Tibial nerve (tissue), 3 donors: ENCODE measurements at regions not wholly inside any gene's neighbourhood (a gene's known extent, or its start where the extent isn't known, plus 50 kb on each side); places are given as distances from the start of the nearest gene placed in this dataset.

Experiments used
- POLR2A ChIP-seq, 2 donors: fragments of 450-650 bp; IDR thresholded peaks; one replicate each; pipeline ENCODE4 v1.6.1; 2017; ENCODE audit warnings: antibody characterized with exemption in 2 of 2, mild to moderate bottlenecking in 2 of 2, moderate library complexity in 2 of 2
- TF ChIP-seq, protein P1 (sequence below), 5 experiments: fragments of 200-600 bp in 3 of 5; fragments of 450-650 bp in 2 of 5; sonication (generic) in 3 of 5; IDR thresholded peaks; one replicate each; pipeline ENCODE4 v1.5.1; 2016 to 2019; ENCODE audit warnings: antibody characterized with exemption in 5 of 5, mild to moderate bottlenecking in 3 of 5, moderate library complexity in 2 of 5

DNA sequence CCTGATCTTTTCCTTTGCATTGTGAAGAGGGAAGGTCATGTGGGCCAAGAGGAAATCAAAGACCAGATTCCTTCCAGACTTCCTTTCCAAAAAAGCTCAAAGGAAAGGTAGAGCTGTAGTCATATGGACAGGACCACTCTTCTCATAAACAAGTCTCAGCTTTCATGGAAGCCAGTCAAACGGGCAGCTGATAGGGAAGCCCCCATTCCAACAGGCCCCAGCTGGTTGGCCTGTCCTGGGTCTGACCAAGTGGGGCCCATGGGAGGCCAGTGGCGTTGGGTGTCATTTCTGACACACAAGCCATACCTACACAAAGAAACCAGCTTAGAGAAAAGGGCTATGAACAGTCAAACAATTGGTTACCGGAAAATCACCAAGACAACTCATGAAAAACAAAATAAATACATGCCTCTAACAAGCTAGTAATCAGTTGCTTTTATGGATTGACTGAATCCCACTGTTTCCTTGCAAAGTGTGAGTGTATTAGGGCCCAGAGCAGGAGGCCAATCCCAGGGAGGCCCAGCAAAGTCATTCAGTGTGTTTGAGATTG lies 149.6 kb upstream of the MAMLD1 start:
- TF ChIP-seq, protein P1, sequence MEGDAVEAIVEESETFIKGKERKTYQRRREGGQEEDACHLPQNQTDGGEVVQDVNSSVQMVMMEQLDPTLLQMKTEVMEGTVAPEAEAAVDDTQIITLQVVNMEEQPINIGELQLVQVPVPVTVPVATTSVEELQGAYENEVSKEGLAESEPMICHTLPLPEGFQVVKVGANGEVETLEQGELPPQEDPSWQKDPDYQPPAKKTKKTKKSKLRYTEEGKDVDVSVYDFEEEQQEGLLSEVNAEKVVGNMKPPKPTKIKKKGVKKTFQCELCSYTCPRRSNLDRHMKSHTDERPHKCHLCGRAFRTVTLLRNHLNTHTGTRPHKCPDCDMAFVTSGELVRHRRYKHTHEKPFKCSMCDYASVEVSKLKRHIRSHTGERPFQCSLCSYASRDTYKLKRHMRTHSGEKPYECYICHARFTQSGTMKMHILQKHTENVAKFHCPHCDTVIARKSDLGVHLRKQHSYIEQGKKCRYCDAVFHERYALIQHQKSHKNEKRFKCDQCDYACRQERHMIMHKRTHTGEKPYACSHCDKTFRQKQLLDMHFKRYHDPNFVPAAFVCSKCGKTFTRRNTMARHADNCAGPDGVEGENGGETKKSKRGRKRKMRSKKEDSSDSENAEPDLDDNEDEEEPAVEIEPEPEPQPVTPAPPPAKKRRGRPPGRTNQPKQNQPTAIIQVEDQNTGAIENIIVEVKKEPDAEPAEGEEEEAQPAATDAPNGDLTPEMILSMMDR (IDR thresholded peaks at IDR 0.05): no peak
- TF ChIP-seq POLR2A (IDR thresholded peaks at IDR 0.05): no peak
